Stimulated activated CD8-positive, alpha-beta memory T cell treated with anti-CD3 and anti-CD28 coated beads, Interleukin-7, amount 100 ng/mL, for 48 hours (primary cell): ENCODE measurements at regions not wholly inside any gene's neighbourhood (a gene's known extent, or its start where the extent isn't known, plus 50 kb on each side); places are given as distances from the start of the nearest gene placed in this dataset.
"Not testable (repeated sequence)": the region's sequence is repeated elsewhere in the genome, so short reads cannot be mapped to it uniquely, and the experiment has no call there.

Experiments used
- DNase-seq, 2 donors: peaks; one replicate each; pipeline ENCODE4 v3.0.0-alpha.2; 2020; ENCODE audit warnings: low read depth in 1 of 2; ENCODE audit errors: extremely low read depth in 1 of 2

- no peak for DNase-seq
Measured at GRCh38 chr13:81048026-81048461, 707.1 kb upstream of the SPRY2 start.

- no peak for DNase-seq
Measured at GRCh38 chr13:81041761-81042160, 700.8 kb upstream of the SPRY2 start.

DNA sequence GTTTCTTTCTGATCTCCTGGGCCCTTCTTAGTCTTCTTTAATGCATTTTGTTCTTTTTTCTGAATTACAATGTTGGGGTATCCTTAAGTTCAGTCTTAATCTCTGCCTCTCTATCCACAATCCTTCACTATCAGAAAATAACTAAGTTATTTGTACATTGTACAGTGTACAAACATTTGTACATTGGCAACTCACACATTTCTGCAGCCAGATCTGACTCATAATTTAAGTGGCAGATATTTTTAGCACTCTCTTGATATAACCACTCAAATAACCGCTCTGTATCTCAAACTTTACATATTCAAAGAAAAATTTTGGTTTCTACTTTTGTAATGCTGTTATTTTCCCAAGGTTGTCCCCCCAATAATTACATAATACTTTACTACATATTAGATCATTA lies 691.1 kb upstream of the SPRY2 start:
- no peak for DNase-seq

GRCh38 chr13:81025091-81025490 lies 684.2 kb upstream of the SPRY2 start:
- no peak for DNase-seq

- DNase-seq, result no peak
Measured at GRCh38 chr13:81021284-81021840, 680.4 kb upstream of the SPRY2 start.

DNA sequence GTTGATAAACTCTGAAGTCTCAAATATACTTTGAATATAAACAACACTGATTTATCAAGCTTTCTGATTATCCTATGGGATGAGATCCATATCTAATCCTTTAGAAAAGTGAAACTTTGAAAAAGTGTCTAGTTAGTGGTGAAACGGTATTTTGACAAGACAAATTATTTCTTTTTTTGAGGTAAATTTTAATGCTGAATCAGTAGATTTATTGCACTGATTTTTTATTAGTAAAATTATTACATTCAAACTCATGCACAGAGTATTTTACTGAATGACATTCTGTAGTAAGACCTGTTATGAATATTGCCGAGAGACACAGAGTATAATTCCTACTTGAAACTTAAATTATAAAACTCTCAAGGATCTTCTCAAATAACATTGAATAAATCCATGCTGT lies 679.1 kb upstream of the SPRY2 start:
- no peak for DNase-seq

- no peak for DNase-seq
Measured at GRCh38 chr13:81018936-81019335, 678.0 kb upstream of the SPRY2 start.

- DNase-seq, result no peak
Measured at GRCh38 chr13:81017513-81018152, 676.7 kb upstream of the SPRY2 start.

- no peak for DNase-seq
Measured at GRCh38 chr13:81012031-81012430, 671.1 kb upstream of the SPRY2 start.

DNA sequence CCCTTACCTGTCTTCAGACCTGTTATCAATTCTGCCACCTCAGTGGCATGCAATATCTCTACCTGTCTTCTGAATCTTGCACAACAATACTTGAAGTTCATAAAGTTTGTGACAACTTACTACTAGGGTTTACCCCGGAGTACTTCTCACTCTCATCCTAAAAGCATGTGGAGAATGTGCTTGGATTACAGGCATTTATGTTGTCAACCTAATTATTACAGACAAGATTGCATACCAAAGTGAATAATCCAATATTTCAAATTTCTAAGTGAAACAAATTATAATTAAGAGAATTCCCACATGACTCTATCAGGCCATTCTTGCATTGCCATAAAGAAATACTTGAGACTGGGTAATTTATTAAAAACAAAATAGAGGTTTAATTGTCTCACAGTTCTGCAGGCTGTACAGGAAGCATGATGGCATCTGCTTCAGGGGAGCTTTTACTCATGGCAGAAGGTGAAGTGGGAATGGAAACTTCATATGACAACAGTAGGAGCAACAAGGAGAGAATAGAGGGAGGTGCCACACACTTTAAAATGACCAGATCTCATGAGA lies 661.0 kb upstream of the SPRY2 start:
- DNase-seq, result no peak

DNA sequence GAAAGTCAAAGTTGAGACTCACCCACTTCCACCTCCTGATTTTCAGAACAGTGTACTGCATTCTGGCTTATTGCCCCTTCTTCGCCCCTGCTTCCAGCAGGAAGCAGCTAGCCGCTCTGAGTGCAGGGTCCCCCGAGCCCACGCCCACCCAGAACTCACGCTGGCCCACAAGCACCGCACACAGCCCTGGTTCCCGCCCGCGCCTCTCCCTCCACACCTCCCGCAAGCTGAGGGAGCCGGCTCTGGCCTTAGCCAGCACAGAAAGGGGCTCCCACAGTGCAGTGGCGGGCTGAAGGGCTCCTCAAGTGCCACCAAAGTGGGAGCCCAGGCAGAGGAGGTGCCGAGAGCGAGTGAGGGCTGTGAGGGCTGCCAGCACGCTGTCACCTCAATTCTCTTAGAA lies 657.7 kb upstream of the SPRY2 start:
- DNase-seq, result not testable (repeated sequence)

GRCh38 chr13:80989747-80990146 lies 648.8 kb upstream of the SPRY2 start:
- DNase-seq, result no peak

GRCh38 chr13:80989241-80989640 lies 648.3 kb upstream of the SPRY2 start:
- DNase-seq, result no peak

DNA sequence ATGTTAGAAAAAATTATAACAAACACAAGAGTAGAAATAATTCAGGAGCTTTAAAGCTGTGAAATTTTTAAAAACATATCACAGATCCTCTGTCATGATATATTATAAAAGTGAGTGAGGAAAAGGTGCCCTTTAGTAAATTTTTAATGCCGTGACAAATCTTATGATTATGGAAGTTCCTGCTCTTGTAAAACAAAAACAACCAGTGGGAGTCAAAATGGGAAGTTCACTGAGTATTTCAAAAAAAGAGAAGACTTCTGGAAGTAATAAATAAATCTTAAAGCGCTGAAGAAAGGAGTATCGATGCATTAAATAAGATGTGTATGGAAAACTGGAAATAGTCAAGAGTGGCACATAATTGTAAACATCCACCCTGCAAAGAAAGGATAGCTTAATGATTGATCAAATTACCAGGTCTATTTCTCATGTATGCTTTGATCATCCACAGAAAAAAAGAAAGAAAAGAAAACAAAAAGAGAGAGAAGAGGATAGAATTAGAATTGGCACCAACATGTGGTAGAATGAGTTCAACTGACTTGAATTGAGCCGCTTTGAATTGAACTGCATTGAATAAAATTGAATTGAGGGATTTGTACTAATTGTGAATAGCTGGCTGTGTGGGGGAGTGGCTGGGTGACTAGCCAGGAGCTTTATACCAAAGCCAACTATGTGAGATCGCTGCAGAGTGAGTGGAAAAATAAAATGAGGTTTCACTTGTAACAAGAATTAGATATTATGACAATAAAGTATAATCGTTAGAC lies 647.6 kb upstream of the SPRY2 start:
- no peak for DNase-seq

- DNase-seq, result no peak
Measured at GRCh38 chr13:80979035-80979641, 638.2 kb upstream of the SPRY2 start.

DNA sequence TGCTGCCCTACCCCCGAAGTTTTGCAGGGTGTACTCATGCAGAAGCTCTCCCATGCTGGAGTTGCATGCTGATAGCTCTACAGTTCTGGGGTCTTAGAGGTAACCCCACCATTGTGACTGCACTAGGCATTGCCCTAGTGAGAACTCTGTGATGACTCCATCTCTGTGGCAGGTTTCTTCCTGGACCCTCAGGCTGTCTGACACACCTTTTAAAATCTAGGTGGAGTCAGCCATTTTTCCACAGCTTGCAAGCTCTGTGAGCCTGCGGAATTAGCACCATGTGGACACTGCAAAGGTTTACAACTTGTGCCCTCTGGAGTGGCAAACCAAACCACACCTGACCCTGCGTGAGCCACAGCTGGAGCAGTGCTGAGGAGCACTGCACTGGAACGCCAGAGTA lies 636.2 kb upstream of the SPRY2 start:
- DNase-seq, result no peak

DNA sequence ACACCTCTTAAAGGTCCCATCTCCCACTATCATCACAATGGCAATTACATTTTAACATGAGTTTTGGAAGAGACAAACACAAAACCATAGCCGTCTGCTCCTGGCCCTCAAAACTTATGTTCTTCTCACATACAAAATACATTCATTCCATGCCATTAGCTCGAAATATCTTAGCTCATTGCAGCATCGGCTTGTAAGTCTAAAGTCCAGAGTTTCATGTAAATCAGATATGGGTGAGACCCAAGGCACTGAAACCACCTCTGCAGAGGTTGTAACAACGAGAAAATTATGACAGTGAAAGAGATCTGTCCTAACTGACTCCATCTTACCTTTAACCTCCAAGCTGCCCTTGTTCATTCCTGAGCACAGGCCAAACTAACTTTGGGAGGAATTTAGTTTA lies 635.0 kb upstream of the SPRY2 start:
- DNase-seq, result no peak

GRCh38 chr13:80973721-80974120 lies 632.8 kb upstream of the SPRY2 start:
- no peak for DNase-seq

- no peak for DNase-seq
Measured at GRCh38 chr13:80972857-80973478, 632.0 kb upstream of the SPRY2 start.

DNA sequence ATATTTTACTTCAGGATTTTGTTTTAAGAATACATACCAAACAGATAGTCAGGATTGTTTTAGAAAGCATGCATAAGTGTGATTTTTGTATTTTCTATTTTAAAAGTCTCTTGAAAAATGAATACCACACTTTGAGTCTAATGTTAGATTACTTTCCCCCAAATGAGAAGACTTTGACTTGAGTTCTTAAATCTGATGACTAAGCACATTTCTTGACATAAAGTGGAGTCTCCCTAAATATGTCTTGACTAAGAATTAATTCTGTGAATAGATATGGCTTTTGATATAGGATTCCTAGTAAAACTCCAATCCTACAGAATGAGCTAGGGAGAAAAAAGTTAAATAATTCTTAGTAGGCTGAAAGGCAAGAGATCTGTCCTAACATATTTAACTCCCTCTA lies 624.2 kb upstream of the SPRY2 start:
- no peak for DNase-seq

- DNase-seq, result no peak
Measured at GRCh38 chr13:80962855-80963254, 621.9 kb upstream of the SPRY2 start.
